ENCODE measurements at regions not wholly inside any gene's neighbourhood (a gene's known extent, or its start where the extent isn't known, plus 50 kb on each side); places are given as distances from the start of the nearest gene placed in this dataset.

DNA sequence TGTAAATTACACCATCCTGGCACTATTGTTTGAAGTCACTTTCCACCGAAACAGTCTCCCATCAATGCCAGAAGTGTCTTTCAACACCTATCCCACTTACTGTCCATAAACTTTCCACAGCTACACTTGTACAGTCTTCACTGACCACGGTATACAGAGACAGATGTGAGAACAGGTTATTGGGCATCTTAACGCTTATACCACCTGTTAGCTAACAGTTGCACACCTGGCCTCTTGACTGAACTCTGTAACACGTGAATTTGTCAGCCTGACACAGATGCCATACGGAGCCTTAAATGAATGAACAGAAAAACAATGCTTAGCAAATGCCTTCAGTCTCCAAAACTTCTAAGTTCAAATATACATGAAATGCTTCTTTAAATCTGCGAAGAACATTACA is 440.5 kb downstream of the SHQ1 start:
- Histone ChIP-seq H3T11ph (ENCODE audit: low read length) (no peak overlapping the region), H3K9me3 (ENCODE audit: control insufficient read depth, low read depth, low read length) (no peaks in the 10 kb centered on the region), H3K27ac (ENCODE audit: insufficient read length, low read depth, low read length) (no peak overlapping the region), H3K4me2 (ENCODE audit: insufficient read depth, insufficient read length, low read length) (no peak overlapping the region), H2BK15ac (ENCODE audit: low read depth, low read length) (no peak overlapping the region), H4K91ac (ENCODE audit: insufficient read length, low read depth, low read length) (no peak overlapping the region), H2BK20ac (ENCODE audit: low read depth, low read length, poor library complexity, severe bottlenecking) (no peak overlapping the region), H3K4me1 (ENCODE audit: insufficient read depth, low read length) (peaks cover 21% of the 10 kb centered on the region), H3K23ac (ENCODE audit: insufficient read length, low read depth, low read length) (no peak overlapping the region), H3K14ac (ENCODE audit: insufficient read depth, low read length) (no peak overlapping the region), H3K23me2 (ENCODE audit: insufficient read length, low read depth, low read length, poor library complexity, severe bottlenecking) (no peaks in the 10 kb centered on the region), H3K9ac (ENCODE audit: extremely low read depth, insufficient read length, low read length) (no peak overlapping the region), H2AK5ac (ENCODE audit: insufficient read length, low read length) (no peak overlapping the region), H3K4ac (ENCODE audit: low read depth, low read length) (no peak overlapping the region), H4K5ac (ENCODE audit: insufficient read length, low read depth, low read length) (no peak overlapping the region), H4K20me1 (ENCODE audit: control insufficient read depth, insufficient read depth, insufficient read length) (no peaks in the 10 kb centered on the region), H3K56ac (ENCODE audit: insufficient read length, low read depth, low read length) (no peak overlapping the region), H2AFZ (ENCODE audit: low read length) (no peak overlapping the region), H3K18ac (ENCODE audit: insufficient read length, low read depth, low read length) (no peak overlapping the region), H2BK120ac (ENCODE audit: low read depth, low read length, poor library complexity, severe bottlenecking) (no peak overlapping the region), H3K79me2 (ENCODE audit: insufficient read depth, low read length) (peaks cover 65% of the 10 kb centered on the region; the same call in 1 of the 2 replicates), H2BK12ac (ENCODE audit: insufficient read length, low read depth, low read length) (no peak overlapping the region), H3K79me1 (ENCODE audit: insufficient read depth, low read depth, low read length, poor library complexity, severe bottlenecking) (peaks cover 2% of the 10 kb centered on the region), H3K27me3 (ENCODE audit: insufficient read depth, low read length) (no peaks in the 10 kb centered on the region), H4K8ac (replicated peaks; ENCODE audit: insufficient read length, low read depth, low read length) (no peak overlapping the region), H2BK5ac (ENCODE audit: insufficient read length, low read length) (no peak overlapping the region)
- H3K27ac Mint-ChIP-seq, result no peak overlapping the region; a peak in 1 of 7 replicates
- no peak for DNase-seq
- TF ChIP-seq, protein P1, sequence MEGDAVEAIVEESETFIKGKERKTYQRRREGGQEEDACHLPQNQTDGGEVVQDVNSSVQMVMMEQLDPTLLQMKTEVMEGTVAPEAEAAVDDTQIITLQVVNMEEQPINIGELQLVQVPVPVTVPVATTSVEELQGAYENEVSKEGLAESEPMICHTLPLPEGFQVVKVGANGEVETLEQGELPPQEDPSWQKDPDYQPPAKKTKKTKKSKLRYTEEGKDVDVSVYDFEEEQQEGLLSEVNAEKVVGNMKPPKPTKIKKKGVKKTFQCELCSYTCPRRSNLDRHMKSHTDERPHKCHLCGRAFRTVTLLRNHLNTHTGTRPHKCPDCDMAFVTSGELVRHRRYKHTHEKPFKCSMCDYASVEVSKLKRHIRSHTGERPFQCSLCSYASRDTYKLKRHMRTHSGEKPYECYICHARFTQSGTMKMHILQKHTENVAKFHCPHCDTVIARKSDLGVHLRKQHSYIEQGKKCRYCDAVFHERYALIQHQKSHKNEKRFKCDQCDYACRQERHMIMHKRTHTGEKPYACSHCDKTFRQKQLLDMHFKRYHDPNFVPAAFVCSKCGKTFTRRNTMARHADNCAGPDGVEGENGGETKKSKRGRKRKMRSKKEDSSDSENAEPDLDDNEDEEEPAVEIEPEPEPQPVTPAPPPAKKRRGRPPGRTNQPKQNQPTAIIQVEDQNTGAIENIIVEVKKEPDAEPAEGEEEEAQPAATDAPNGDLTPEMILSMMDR (conservative IDR thresholded peaks at IDR 0.05), result no peak
- H3K4me3 Mint-ChIP-seq, result peak overlapping the region in 1 of 2 experiments; percentile 3; a peak in 1 of 5 replicates
- H3K36me3 Mint-ChIP-seq (ENCODE audit: insufficient read depth in 1 of 3, low read depth in 3 of 3), result no peaks in the 10 kb centered on the region
- 100% methylated on average over 1 of the region's 6 CpGs for WGBS (ENCODE audit: extremely low coverage, insufficient read length, low lambda C conversion rate)
- no peaks in the 10 kb centered on the region for H3K9me3 Mint-ChIP-seq
- peaks cover 89 to 94% of the 10 kb centered on the region in 2 experiments for H3K4me1 Mint-ChIP-seq
- no peaks in the 10 kb centered on the region for H3K27me3 Mint-ChIP-seq (ENCODE audit: low read depth)

Measured in H9 (cell line).